Glutamatergic neuron (in vitro differentiated cells): ENCODE measurements at regions not wholly inside any gene's neighbourhood (a gene's known extent, or its start where the extent isn't known, plus 50 kb on each side); places are given as distances from the start of the nearest gene placed in this dataset.

ENCODE experiments used
- DNase-seq: peaks from one replicate; pipeline ENCODE4 v3.0.0; 2022
- H3K27ac Mint-ChIP-seq: one replicate; pipeline ENCODE4 v1.8.0; 2020; ENCODE audit warnings: mild to moderate bottlenecking, mixed read lengths, inconsistent platforms; ENCODE audit not compliant: unreplicated experiment
- H3K27me3 Mint-ChIP-seq: one replicate; pipeline ENCODE4 v1.8.0; 2020; ENCODE audit warnings: mild to moderate bottlenecking, moderate library complexity, mixed read lengths, inconsistent platforms; ENCODE audit not compliant: unreplicated experiment
- H3K36me3 Mint-ChIP-seq: one replicate; pipeline ENCODE4 v1.8.0; 2020; ENCODE audit warnings: mild to moderate bottlenecking, mixed read lengths, inconsistent platforms; ENCODE audit not compliant: unreplicated experiment
- H3K4me1 Mint-ChIP-seq: one replicate; pipeline ENCODE4 v1.8.0; 2020; ENCODE audit warnings: mild to moderate bottlenecking, low read depth, mixed read lengths, inconsistent platforms; ENCODE audit not compliant: unreplicated experiment
- H3K4me3 Mint-ChIP-seq: one replicate; pipeline ENCODE4 v1.8.0; 2020; ENCODE audit warnings: mild to moderate bottlenecking, mixed read lengths, inconsistent platforms; ENCODE audit not compliant: unreplicated experiment
- H3K9me3 Mint-ChIP-seq: one replicate; pipeline ENCODE4 v1.8.0; 2020; ENCODE audit warnings: mild to moderate bottlenecking, moderate library complexity, mixed read lengths, inconsistent platforms; ENCODE audit not compliant: unreplicated experiment
- TF ChIP-seq, protein P1 (sequence below): fragments of 200-600 bp; sonication (generic); IDR thresholded peaks from one replicate; pipeline ENCODE4 v1.5.0; 2021; ENCODE audit not compliant: partially characterized antibody, unreplicated experiment

DNA sequence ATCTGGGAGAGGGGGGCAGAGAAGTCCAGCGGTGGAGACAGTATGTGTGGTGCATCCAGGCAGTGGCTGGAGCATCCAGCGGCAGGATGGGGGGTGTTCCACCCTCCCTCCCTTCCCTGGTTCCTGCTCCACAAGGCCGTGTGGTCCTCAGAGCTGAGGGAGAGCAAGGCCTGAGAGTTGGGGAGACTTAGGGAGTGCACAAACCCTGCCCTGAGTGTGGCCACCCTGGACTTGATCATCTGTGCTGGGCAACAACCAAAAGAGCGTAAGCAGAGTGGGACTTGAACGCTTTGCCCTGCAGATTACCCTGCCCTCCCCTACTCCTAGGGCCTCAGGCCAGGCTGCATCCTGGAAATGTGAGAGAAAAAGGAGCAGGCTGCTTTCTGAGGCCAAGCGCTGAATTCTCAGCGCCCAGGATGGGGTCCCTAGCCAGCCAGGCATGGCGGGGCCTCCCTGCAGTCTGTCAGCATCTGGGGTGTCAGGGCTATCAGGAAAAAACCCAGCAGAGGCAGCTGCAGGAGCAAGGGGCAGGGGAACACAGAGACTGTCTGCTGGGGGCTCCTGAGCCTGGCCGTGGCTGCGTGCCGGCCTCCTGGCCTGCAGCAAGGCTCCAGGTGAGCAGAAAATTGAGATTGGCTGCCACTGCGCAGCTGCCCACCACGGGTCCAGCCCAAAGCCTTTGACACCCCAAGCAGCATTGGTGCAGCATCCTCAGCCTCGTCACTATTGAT, 266.2 kb downstream of the NPHP4 start:
- Mint-ChIP-seq H3K36me3 (no peaks in the 10 kb centered on the region), H3K4me1 (no peaks in the 10 kb centered on the region), H3K27ac (no peak overlapping the region), H3K9me3 (peaks cover 3% of the 10 kb centered on the region), H3K4me3 (no peak overlapping the region), H3K27me3 (peaks cover 1% of the 10 kb centered on the region)
- no peak for DNase-seq
- TF ChIP-seq, protein P1, sequence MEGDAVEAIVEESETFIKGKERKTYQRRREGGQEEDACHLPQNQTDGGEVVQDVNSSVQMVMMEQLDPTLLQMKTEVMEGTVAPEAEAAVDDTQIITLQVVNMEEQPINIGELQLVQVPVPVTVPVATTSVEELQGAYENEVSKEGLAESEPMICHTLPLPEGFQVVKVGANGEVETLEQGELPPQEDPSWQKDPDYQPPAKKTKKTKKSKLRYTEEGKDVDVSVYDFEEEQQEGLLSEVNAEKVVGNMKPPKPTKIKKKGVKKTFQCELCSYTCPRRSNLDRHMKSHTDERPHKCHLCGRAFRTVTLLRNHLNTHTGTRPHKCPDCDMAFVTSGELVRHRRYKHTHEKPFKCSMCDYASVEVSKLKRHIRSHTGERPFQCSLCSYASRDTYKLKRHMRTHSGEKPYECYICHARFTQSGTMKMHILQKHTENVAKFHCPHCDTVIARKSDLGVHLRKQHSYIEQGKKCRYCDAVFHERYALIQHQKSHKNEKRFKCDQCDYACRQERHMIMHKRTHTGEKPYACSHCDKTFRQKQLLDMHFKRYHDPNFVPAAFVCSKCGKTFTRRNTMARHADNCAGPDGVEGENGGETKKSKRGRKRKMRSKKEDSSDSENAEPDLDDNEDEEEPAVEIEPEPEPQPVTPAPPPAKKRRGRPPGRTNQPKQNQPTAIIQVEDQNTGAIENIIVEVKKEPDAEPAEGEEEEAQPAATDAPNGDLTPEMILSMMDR: no peak

DNA sequence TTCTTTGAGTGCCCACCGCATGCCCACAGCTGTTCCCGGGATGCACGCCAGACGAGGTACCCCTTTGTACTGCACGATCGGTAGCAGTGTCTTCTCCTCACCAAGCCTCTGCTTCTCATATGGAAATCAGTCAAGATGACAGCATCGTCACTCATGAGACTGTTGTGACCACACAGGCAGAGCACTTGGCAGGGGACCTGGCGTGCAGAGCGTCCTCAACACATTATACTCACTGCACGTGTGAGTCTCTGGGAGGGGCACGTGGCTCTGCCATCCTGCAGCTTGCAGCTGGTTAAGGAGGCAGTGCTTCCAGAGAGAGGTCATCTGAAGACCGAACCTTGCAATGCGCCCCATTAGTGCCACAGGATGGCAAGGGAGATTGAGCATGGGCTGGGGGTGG, 266.8 kb downstream of the NPHP4 start:
- Mint-ChIP-seq H3K4me3 (no peak overlapping the region), H3K36me3 (no peaks in the 10 kb centered on the region), H3K27ac (no peak overlapping the region)

DNA sequence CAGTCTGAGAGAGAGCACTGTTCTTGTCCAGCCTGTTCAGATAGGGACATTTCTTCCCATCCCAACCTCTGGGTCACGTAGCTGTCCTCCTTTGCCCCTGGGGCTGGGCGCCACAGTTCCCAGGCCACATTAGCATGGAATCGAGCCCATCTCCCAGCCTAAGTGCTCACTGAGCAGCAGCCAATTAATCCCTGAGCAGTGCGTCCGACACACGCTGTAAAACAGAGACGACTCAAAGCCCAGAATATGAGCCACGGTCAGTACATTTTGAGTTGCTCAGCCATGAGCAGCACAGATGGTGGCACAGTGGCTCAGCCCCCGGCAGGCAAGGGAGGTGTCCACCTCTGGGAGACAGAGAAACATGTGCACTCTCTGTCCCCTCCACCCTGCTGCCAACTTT, 267.4 kb downstream of the NPHP4 start:
- TF ChIP-seq, protein P1: no peak
- DNase-seq: no peak
- no peaks in the 10 kb centered on the region for H3K4me1 Mint-ChIP-seq
- peaks cover 5% of the 10 kb centered on the region for H3K9me3 Mint-ChIP-seq
- peaks cover 1% of the 10 kb centered on the region for H3K27me3 Mint-ChIP-seq
- H3K36me3 Mint-ChIP-seq: no peaks in the 10 kb centered on the region
- H3K27ac Mint-ChIP-seq: no peak overlapping the region
- no peak overlapping the region for H3K4me3 Mint-ChIP-seq

More for the DNA sequence above, 266.8 kb downstream of the NPHP4 start:
- TF ChIP-seq, protein P1: no peak
- peaks cover 3% of the 10 kb centered on the region for H3K9me3 Mint-ChIP-seq
- H3K4me1 Mint-ChIP-seq: no peaks in the 10 kb centered on the region
- peaks cover 1% of the 10 kb centered on the region for H3K27me3 Mint-ChIP-seq
- DNase-seq: no peak

DNA sequence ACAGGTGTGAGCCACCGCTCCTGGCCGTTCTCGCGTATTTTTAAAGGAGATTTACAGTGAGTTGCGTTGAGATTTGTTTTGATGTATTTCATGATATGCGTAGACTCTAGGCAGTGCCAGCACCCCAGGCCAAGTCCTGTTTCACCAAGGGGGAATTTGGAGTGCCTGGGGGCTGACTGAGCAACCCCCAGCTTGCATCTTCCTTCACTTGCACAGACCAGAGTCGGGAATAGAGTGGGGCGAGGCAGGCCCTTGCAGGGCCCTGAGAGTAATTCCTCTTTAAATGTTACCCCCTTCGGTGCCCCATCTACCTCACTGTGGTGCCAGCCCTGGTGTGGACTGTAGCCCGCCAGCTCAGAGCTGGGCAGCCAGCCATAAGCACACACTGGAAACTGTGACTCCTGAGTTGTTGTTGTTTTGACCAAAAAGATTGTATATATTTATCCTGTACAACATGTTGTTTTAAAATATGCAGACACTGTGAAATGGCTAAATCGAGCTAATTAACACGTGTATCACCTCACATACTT, 269.5 kb downstream of the NPHP4 start:
- Mint-ChIP-seq H3K36me3 (no peaks in the 10 kb centered on the region), H3K27ac (no peak overlapping the region), H3K9me3 (peaks cover 7% of the 10 kb centered on the region), H3K4me3 (no peak overlapping the region), H3K27me3 (peaks cover 1% of the 10 kb centered on the region), H3K4me1 (no peaks in the 10 kb centered on the region)
- TF ChIP-seq, protein P1: no peak
- no peak for DNase-seq

DNA sequence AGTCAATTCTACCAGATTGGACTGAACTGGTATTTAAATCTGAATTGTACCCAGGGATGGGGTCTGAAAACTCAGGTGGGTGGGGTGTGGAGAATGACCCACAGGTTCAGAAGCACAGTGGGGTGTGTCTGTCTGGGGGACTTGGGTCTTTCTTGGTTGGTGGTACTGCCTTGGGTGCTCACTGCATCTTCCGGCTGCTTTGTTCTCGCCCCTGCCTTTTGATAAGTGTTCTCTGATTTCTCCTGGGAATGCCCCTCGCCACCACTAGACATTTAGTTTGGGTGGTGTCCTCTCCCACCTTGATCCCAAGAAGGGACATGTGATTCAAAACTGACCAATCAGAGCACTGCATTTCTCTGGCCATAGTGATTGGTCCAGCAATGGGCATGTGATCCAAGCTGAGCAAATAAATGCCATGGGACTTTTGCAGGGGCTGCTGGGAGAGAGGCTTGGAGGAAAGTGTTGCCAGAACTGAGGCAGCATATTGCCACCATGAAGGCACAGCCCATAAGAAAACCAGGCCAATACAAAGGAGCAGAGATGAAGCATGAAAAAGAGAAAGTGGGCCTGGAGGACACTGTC, 270.5 kb downstream of the NPHP4 start:
- H3K9me3 Mint-ChIP-seq: peaks cover 9% of the 10 kb centered on the region
- TF ChIP-seq, protein P1: no peak
- no peaks in the 10 kb centered on the region for H3K36me3 Mint-ChIP-seq
- H3K27ac Mint-ChIP-seq: no peak overlapping the region
- no peaks in the 10 kb centered on the region for H3K4me1 Mint-ChIP-seq
- H3K4me3 Mint-ChIP-seq: no peak overlapping the region
- H3K27me3 Mint-ChIP-seq: peaks cover 1% of the 10 kb centered on the region
- DNase-seq: no peak
